HCT116 (cell line): ENCODE measurements at regions not wholly inside any gene's neighbourhood (a gene's known extent, or its start where the extent isn't known, plus 50 kb on each side); places are given as distances from the start of the nearest gene placed in this dataset.

Experiments used
- ATAC-seq: fragments of 200-7000 bp; cut with Tn5 transposase; 2 replicates; pipeline ENCODE4 v1.9.1; 2020; ENCODE audit warnings: mild to moderate bottlenecking, moderate library complexity
- BruUV-seq: library from RNA; stranded (reverse); fragments of 400-500 nt; replicated peaks from 2 replicates; lab custom pipeline; 2021; lab: Mats Ljungman, UMichigan
- CTCF ChIA-PET: fragments of 300-600 bp; sonication (Branson Sonifier 250); formaldehyde crosslinking; loops from one replicate; lab custom pipeline; 2021; ENCODE audit warnings: antibody characterized with exemption; lab: Charles Lee
- POLR2A ChIA-PET: fragments of 300-600, 350-600 bp; sonication (Branson Sonifier 250); formaldehyde crosslinking; loops from one replicate; lab custom pipeline; 2021; ENCODE audit warnings: antibody characterized with exemption; lab: Charles Lee
- RAD21 ChIA-PET, 2 experiments: fragments of 300-600 bp; sonication (Branson Sonifier 250); formaldehyde crosslinking; loops; one replicate each; lab custom pipeline; 2023; ENCODE audit warnings: low total read pairs in 2 of 2; ENCODE audit not compliant: uncharacterized antibody in 2 of 2, unreplicated experiment in 2 of 2, low non-redundant PET in 1 of 2; lab: Charles Lee
- DNase-seq: peaks from one replicate; pipeline ENCODE4 v3.0.0-alpha.2; 2010; ENCODE audit warnings: low read depth, low spot score
- H2AFZ ChIP-seq: fragments of 200-600 bp; shearing (Covaris generic), sonication (generic); 2 replicates; pipeline ENCODE4 v1.6.1; 2017; ENCODE audit warnings: low read depth, mixed run types, mixed read lengths, antibody characterized with exemption, low read length; ENCODE audit not compliant: poor library complexity, severe bottlenecking
- H3K27ac ChIP-seq: 2 replicates; pipeline ENCODE4 v1.5.1; 2012; ENCODE audit warnings: low read depth, low read length
- H3K27me3 ChIP-seq: fragments of 200-600 bp; sonication (generic); 2 replicates; pipeline ENCODE4 v1.6.1; 2016; ENCODE audit warnings: mixed run types, low read length, mixed read lengths; ENCODE audit not compliant: insufficient read depth
- H3K36me3 ChIP-seq, 2 experiments: fragments of 200-500 bp in 1 of 2; fragments of 200-600 bp in 1 of 2; sonication (Bioruptor generic) in 1 of 2; sonication (generic) in 1 of 2; 2 replicates each; pipeline versions ENCODE4 v1.5.1 to v1.6.1; 2014 to 2016; ENCODE audit warnings: low read length in 2 of 2, inconsistent platforms in 1 of 2, mixed read lengths in 1 of 2, mixed run types in 1 of 2; ENCODE audit not compliant: insufficient read depth in 2 of 2, control insufficient read depth in 1 of 2
- H3K4me1 ChIP-seq, 2 experiments: fragments of 200-600 bp in 1 of 2; sonication (generic) in 1 of 2; 2 replicates each; pipeline versions ENCODE4 v1.5.1 to v1.6.1; 2012 to 2017; ENCODE audit warnings: low read length in 2 of 2, inconsistent platforms in 1 of 2, mild to moderate bottlenecking in 1 of 2, mixed read lengths in 1 of 2, mixed run types in 1 of 2, moderate library complexity in 1 of 2; ENCODE audit not compliant: insufficient read depth in 2 of 2, control insufficient read depth in 1 of 2
- H3K4me2 ChIP-seq: fragments of 200-600 bp; sonication (generic); 2 replicates; pipeline ENCODE4 v1.6.1; 2017; ENCODE audit warnings: mixed run types, low read length, mixed read lengths
- H3K4me3 ChIP-seq, 2 experiments: fragments of 200-600 bp in 1 of 2; sonication (generic) in 1 of 2; replicated peaks in 1 of 2; 2 replicates each; pipeline ENCODE4 v1.5.1; 2011 to 2016; ENCODE audit warnings: low read length in 2 of 2, control low read depth in 1 of 2, low read depth in 1 of 2, mild to moderate bottlenecking in 1 of 2, mixed read lengths in 1 of 2, mixed run types in 1 of 2
- H3K79me2 ChIP-seq: fragments of 200-600 bp; sonication (generic); 2 replicates; pipeline ENCODE4 v1.6.1; 2017; ENCODE audit warnings: mild to moderate bottlenecking, mixed run types, low read length, moderate library complexity, mixed read lengths; ENCODE audit not compliant: insufficient read depth
- H3K9ac ChIP-seq: fragments of 200-600 bp; sonication (generic); 2 replicates; pipeline ENCODE4 v1.6.1; 2016; ENCODE audit warnings: low read length, mixed read lengths
- H3K9me2 ChIP-seq: fragments of 200-600 bp; sonication (generic), shearing (Covaris generic); 2 replicates; pipeline ENCODE4 v1.6.1; 2017; ENCODE audit warnings: mixed run types, mild to moderate bottlenecking, moderate library complexity; ENCODE audit not compliant: insufficient read depth
- H3K9me3 ChIP-seq, 2 experiments: fragments of 200-500 bp in 1 of 2; fragments of 200-600 bp in 1 of 2; sonication (Bioruptor generic) in 1 of 2; sonication (generic) in 1 of 2; 2 replicates each; pipeline ENCODE4 v1.6.1; 2014 to 2017; ENCODE audit warnings: low read length in 2 of 2, mixed read lengths in 2 of 2, inconsistent platforms in 1 of 2, low read depth in 1 of 2, mild to moderate bottlenecking in 1 of 2, mixed run types in 1 of 2, moderate library complexity in 1 of 2; ENCODE audit not compliant: control insufficient read depth in 1 of 2, insufficient read depth in 1 of 2
- H4K20me1 ChIP-seq: fragments of 200-600 bp; sonication (generic), shearing (Covaris generic); 2 replicates; pipeline ENCODE4 v1.6.1; 2017; ENCODE audit warnings: mixed run types, mild to moderate bottlenecking, moderate library complexity; ENCODE audit not compliant: insufficient read depth
- ATF3 ChIP-seq: IDR thresholded peaks from 2 replicates; pipeline ENCODE4 v1.6.1; 2012
- CBX3 ChIP-seq: IDR thresholded peaks from 2 replicates; pipeline ENCODE4 v1.6.1; 2012; ENCODE audit warnings: low read depth
- CEBPB ChIP-seq: IDR thresholded peaks from 2 replicates; pipeline ENCODE4 v1.6.1; 2012; ENCODE audit warnings: low read depth
- EGR1 ChIP-seq: IDR thresholded peaks from 2 replicates; pipeline ENCODE4 v1.6.1; 2012; ENCODE audit warnings: low read depth
- ELF1 ChIP-seq: IDR thresholded peaks from 2 replicates; pipeline ENCODE4 v1.6.1; 2012; ENCODE audit warnings: low read depth, borderline replicate concordance
- EZH2 ChIP-seq: fragments of 200-600 bp; sonication (generic); IDR thresholded peaks from 2 replicates; pipeline ENCODE4 v1.6.1; 2017; ENCODE audit warnings: antibody characterized with exemption, mixed run types
- EZH2phosphoT487 ChIP-seq: fragments of 200-600 bp; IDR thresholded peaks from 2 replicates; pipeline ENCODE4 v1.6.1; 2018; ENCODE audit warnings: antibody characterized with exemption, borderline replicate concordance
- FOSL1 ChIP-seq: IDR thresholded peaks from 2 replicates; pipeline ENCODE4 v1.6.1; 2012; ENCODE audit warnings: low read depth
- JUND ChIP-seq: IDR thresholded peaks from 2 replicates; pipeline ENCODE4 v1.6.1; 2012
- POLR2A ChIP-seq: IDR thresholded peaks from 2 replicates; pipeline ENCODE4 v1.7.0; 2011; ENCODE audit warnings: borderline replicate concordance; ENCODE audit not compliant: insufficient read depth, insufficient read length; ENCODE audit errors: extremely low read depth
- POLR2AphosphoS5 ChIP-seq: IDR thresholded peaks from 2 replicates; pipeline ENCODE4 v1.6.1; 2011; ENCODE audit warnings: mild to moderate bottlenecking, low read depth, low read length, moderate library complexity
- SIN3A ChIP-seq: IDR thresholded peaks from 2 replicates; pipeline ENCODE4 v1.6.1; 2012; ENCODE audit warnings: low read depth
- SP1 ChIP-seq: IDR thresholded peaks from 2 replicates; pipeline ENCODE4 v1.6.1; 2012; ENCODE audit warnings: low read depth
- SRF ChIP-seq: IDR thresholded peaks from 2 replicates; pipeline ENCODE4 v1.6.1; 2012; ENCODE audit warnings: low read depth
- TCF7L2 ChIP-seq: IDR thresholded peaks from 2 replicates; pipeline ENCODE4 v1.7.0; 2011; ENCODE audit warnings: borderline replicate concordance, inconsistent platforms; ENCODE audit not compliant: insufficient read depth, insufficient read length; ENCODE audit errors: extremely low read depth
- YY1 ChIP-seq: IDR thresholded peaks from 2 replicates; pipeline ENCODE4 v1.6.1; 2011; ENCODE audit warnings: low read length, low read depth, moderate library complexity, mild to moderate bottlenecking; ENCODE audit not compliant: insufficient replicate concordance; ENCODE audit errors: extremely low read depth
- ZFX ChIP-seq: fragments of 450-650 bp; IDR thresholded peaks from 2 replicates; pipeline ENCODE4 v1.6.1; 2017
- intact Hi-C: fragments of 100-400 bp; cut with micrococcal nuclease; formaldehyde crosslinking; loops from 2 replicates; pipeline ENCODE4 v1.10.0; 2022
- TF ChIP-seq, protein P1 (sequence below): IDR thresholded peaks from 2 replicates; pipeline ENCODE4 v1.6.1; 2012
- TF ChIP-seq, protein P2 (sequence below), 3 experiments: fragments of 200-600 bp in 1 of 3; sonication (generic) in 1 of 3; IDR thresholded peaks in 2 of 3; conservative IDR thresholded peaks in 1 of 3; 2 replicates each; pipeline ENCODE4 v1.5.1; 2012 to 2017; ENCODE audit warnings: low read depth in 2 of 3, low read length in 2 of 3, antibody characterized with exemption in 1 of 3, borderline replicate concordance in 1 of 3, control low read depth in 1 of 3, mild to moderate bottlenecking in 1 of 3, mixed read lengths in 1 of 3, mixed run types in 1 of 3, moderate library complexity in 1 of 3; ENCODE audit not compliant: insufficient read depth in 1 of 3
- TF ChIP-seq, protein P3 (sequence below): IDR thresholded peaks from 2 replicates; pipeline ENCODE4 v1.6.1; 2012; ENCODE audit warnings: low read depth

DNA sequence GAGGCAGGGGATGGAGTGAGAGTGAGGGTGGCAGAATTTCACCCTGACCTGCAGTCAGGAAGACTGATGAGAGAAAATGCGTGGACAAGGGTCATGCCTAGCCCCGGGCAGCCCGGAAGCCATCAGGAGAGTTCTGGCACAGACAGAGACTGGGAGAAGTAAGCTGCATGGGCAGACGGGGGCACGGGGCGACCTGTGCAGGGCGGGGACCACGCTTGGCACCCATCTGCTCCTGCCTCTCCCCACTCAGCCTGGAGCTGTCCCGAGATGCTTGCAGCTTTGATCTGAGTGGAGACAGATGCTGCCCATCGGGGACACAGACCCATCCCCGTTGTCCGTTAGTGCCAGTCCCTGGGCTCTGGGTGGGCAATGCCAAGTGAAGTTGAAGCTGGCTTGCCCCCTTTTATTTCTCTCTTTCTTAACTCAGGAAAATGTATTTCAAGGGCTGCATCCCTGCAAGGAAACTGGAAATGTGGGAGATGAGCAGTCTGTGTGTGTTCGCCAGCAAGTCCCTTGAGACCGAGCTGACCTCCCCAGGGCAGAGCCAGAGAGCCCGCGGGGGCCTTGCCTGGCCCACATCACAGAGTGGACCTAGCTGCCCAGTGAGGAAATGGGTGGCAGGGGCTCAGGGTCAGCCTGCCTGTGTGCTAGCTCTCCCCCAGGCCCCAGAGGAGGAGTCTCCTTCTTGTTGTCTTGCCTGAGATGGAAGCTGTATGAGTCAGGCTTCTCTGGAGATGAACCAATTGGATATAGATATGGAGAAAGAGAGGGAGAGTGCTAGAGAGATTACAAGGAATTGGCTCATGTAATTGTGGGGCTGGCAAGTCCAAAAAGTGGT, 121.3 kb upstream of the C1orf174 start:
- H3K9me2 ChIP-seq, result no peaks in the 10 kb centered on the region
- H3K36me3 ChIP-seq, result no peaks in the 10 kb centered on the region
- intact Hi-C loops, result no loop called here
- TF ChIP-seq TCF7L2 (no peak), YY1 (no peak), ELF1 (no peak), JUND (no peak), EGR1 (no peak), FOSL1 (no peak), POLR2A (no peak), SIN3A (no peak), ATF3 (no peak), CBX3 (no peak), EZH2phosphoT487 (no peak), CEBPB (no peak), SP1 (no peak), ZFX (no peak), POLR2AphosphoS5 (no peak), EZH2 (no peak), SRF (no peak)
- TF ChIP-seq, protein P1, sequence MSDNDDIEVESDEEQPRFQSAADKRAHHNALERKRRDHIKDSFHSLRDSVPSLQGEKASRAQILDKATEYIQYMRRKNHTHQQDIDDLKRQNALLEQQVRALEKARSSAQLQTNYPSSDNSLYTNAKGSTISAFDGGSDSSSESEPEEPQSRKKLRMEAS, result no peak
- TF ChIP-seq, protein P2, sequence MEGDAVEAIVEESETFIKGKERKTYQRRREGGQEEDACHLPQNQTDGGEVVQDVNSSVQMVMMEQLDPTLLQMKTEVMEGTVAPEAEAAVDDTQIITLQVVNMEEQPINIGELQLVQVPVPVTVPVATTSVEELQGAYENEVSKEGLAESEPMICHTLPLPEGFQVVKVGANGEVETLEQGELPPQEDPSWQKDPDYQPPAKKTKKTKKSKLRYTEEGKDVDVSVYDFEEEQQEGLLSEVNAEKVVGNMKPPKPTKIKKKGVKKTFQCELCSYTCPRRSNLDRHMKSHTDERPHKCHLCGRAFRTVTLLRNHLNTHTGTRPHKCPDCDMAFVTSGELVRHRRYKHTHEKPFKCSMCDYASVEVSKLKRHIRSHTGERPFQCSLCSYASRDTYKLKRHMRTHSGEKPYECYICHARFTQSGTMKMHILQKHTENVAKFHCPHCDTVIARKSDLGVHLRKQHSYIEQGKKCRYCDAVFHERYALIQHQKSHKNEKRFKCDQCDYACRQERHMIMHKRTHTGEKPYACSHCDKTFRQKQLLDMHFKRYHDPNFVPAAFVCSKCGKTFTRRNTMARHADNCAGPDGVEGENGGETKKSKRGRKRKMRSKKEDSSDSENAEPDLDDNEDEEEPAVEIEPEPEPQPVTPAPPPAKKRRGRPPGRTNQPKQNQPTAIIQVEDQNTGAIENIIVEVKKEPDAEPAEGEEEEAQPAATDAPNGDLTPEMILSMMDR (IDR thresholded peaks at IDR 0.05 in 2 of 3, conservative IDR thresholded peaks at IDR 0.05 in 1 of 3; ENCODE audit: borderline replicate concordance in 1 of 3, insufficient read depth in 1 of 3, low read depth in 2 of 3, low read length in 2 of 3), result no peak
- TF ChIP-seq, protein P3, sequence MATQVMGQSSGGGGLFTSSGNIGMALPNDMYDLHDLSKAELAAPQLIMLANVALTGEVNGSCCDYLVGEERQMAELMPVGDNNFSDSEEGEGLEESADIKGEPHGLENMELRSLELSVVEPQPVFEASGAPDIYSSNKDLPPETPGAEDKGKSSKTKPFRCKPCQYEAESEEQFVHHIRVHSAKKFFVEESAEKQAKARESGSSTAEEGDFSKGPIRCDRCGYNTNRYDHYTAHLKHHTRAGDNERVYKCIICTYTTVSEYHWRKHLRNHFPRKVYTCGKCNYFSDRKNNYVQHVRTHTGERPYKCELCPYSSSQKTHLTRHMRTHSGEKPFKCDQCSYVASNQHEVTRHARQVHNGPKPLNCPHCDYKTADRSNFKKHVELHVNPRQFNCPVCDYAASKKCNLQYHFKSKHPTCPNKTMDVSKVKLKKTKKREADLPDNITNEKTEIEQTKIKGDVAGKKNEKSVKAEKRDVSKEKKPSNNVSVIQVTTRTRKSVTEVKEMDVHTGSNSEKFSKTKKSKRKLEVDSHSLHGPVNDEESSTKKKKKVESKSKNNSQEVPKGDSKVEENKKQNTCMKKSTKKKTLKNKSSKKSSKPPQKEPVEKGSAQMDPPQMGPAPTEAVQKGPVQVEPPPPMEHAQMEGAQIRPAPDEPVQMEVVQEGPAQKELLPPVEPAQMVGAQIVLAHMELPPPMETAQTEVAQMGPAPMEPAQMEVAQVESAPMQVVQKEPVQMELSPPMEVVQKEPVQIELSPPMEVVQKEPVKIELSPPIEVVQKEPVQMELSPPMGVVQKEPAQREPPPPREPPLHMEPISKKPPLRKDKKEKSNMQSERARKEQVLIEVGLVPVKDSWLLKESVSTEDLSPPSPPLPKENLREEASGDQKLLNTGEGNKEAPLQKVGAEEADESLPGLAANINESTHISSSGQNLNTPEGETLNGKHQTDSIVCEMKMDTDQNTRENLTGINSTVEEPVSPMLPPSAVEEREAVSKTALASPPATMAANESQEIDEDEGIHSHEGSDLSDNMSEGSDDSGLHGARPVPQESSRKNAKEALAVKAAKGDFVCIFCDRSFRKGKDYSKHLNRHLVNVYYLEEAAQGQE, result no peak
- POLR2A ChIA-PET, result no interaction called here
- RAD21 ChIA-PET, result no interaction called here
- no peak overlapping the region for H3K4me3 ChIP-seq
- DNase-seq (no peak), ATAC-seq (no peak)
- CTCF ChIA-PET, result no interaction called here
- no peaks in the 10 kb centered on the region for H3K9me3 ChIP-seq
- peaks cover 21% of the 10 kb centered on the region; the same call in 1 of the 2 replicates for H3K27me3 ChIP-seq
- H3K4me1 ChIP-seq, result no peaks in the 10 kb centered on the region
- no peaks in the 10 kb centered on the region for H3K79me2 ChIP-seq
- no peak overlapping the region for H2AFZ ChIP-seq
- no peak overlapping the region for H3K27ac ChIP-seq
- H3K9ac ChIP-seq, result no peak overlapping the region
- H4K20me1 ChIP-seq, result no peaks in the 10 kb centered on the region
- BruUV-seq, result no TSS peak
- H3K4me2 ChIP-seq, result no peak overlapping the region
